ENCODE measurements at regions not wholly inside any gene's neighbourhood (a gene's known extent, or its start where the extent isn't known, plus 50 kb on each side); places are given as distances from the start of the nearest gene placed in this dataset.

DNA sequence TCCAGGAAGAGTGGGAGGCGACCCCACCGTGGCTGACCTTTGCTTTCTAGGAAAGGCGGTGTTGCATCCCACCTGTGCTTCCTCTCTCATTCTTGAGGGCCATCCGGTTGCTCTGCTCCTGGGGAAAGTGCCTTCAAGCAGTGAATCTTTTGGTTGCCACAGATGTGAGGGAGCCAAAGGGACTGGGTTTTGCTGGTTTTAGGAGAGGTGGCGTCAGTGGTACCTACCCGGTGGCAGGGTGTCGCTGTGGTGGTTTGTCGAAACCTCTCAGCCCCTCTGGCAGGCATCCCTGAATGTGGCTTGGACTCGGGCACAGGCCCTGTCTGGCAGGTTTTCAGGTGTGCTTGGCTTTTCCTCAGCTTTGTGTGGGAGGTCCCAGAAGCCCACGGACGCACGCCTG is 611.5 kb downstream of the KCNJ18 start:
- no peak for TF ChIP-seq RAD21 (IDR thresholded peaks at IDR 0.05; ENCODE audit: low read depth)
- no peak for TF ChIP-seq ZBTB7A (IDR thresholded peaks at IDR 0.05; ENCODE audit: low read depth)
- TF ChIP-seq NFIC (IDR thresholded peaks at IDR 0.05): no peak
- no peak for TF ChIP-seq CEBPB (IDR thresholded peaks at IDR 0.05)
- no peak for TF ChIP-seq TAF1 (IDR thresholded peaks at IDR 0.05; ENCODE audit: low read depth)
- TF ChIP-seq, protein P1, sequence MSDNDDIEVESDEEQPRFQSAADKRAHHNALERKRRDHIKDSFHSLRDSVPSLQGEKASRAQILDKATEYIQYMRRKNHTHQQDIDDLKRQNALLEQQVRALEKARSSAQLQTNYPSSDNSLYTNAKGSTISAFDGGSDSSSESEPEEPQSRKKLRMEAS (IDR thresholded peaks at IDR 0.05): no peak
- no peak for TF ChIP-seq EGR1 (IDR thresholded peaks at IDR 0.05)
- TF ChIP-seq YY1 (IDR thresholded peaks at IDR 0.05; ENCODE audit: low read depth): no peak
- no peak for TF ChIP-seq EP300 (IDR thresholded peaks at IDR 0.05; ENCODE audit: borderline replicate concordance)
- TF ChIP-seq, protein P2, sequence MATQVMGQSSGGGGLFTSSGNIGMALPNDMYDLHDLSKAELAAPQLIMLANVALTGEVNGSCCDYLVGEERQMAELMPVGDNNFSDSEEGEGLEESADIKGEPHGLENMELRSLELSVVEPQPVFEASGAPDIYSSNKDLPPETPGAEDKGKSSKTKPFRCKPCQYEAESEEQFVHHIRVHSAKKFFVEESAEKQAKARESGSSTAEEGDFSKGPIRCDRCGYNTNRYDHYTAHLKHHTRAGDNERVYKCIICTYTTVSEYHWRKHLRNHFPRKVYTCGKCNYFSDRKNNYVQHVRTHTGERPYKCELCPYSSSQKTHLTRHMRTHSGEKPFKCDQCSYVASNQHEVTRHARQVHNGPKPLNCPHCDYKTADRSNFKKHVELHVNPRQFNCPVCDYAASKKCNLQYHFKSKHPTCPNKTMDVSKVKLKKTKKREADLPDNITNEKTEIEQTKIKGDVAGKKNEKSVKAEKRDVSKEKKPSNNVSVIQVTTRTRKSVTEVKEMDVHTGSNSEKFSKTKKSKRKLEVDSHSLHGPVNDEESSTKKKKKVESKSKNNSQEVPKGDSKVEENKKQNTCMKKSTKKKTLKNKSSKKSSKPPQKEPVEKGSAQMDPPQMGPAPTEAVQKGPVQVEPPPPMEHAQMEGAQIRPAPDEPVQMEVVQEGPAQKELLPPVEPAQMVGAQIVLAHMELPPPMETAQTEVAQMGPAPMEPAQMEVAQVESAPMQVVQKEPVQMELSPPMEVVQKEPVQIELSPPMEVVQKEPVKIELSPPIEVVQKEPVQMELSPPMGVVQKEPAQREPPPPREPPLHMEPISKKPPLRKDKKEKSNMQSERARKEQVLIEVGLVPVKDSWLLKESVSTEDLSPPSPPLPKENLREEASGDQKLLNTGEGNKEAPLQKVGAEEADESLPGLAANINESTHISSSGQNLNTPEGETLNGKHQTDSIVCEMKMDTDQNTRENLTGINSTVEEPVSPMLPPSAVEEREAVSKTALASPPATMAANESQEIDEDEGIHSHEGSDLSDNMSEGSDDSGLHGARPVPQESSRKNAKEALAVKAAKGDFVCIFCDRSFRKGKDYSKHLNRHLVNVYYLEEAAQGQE (IDR thresholded peaks at IDR 0.05; ENCODE audit: low read depth): no peak
- TF ChIP-seq CREB1 (IDR thresholded peaks at IDR 0.05; ENCODE audit: low read depth): no peak
- no peak for TF ChIP-seq FOXM1 (IDR thresholded peaks at IDR 0.05; ENCODE audit: borderline replicate concordance, low read depth)
- TF ChIP-seq TEAD4 (IDR thresholded peaks at IDR 0.05): no peak
- no peak for TF ChIP-seq USF1 (IDR thresholded peaks at IDR 0.05)
- TF ChIP-seq TCF12 (IDR thresholded peaks at IDR 0.05; ENCODE audit: low read depth): no peak

DNA sequence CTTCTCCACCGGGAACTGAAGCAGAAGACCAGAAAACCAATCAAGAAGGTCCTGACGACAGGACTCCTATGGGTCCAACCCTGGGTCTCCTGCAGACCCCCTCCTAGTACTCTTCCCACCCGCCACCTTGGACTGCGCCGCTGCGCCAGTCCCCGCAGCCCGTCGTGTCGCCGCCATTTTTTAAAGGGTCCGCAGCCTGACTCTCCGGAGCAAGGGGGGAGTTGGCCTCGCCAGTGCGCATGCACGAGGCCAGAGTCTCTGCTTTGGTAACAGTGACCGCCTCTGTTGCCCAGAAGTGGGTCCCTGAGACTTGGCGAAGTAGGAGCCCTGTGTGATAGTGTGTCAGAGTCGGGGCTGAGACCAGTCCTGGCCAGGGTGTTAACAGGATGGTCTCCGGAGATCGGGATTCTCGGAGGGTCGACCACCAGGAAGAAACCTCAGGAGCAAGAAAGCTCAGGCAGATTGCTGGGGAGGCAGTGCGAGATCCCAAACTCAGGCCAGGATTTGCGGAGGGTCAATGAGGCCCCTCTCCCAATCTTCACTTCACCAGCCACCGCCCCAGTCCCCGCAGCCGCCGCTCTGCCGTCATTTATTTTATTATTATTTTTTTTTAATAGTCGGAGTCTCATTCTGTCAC is 612.5 kb downstream of the KCNJ18 start:
- TF ChIP-seq EGR1 (IDR thresholded peaks at IDR 0.05): no peak
- no peak for TF ChIP-seq FOXM1 (IDR thresholded peaks at IDR 0.05; ENCODE audit: borderline replicate concordance, low read depth)
- TF ChIP-seq NFIC (IDR thresholded peaks at IDR 0.05): no peak
- TF ChIP-seq TAF1 (IDR thresholded peaks at IDR 0.05; ENCODE audit: low read depth): no peak
- TF ChIP-seq CREB1 (IDR thresholded peaks at IDR 0.05; ENCODE audit: low read depth): no peak
- TF ChIP-seq, protein P1 (IDR thresholded peaks at IDR 0.05): no peak
- TF ChIP-seq, protein P2 (IDR thresholded peaks at IDR 0.05; ENCODE audit: low read depth): no peak
- no peak for TF ChIP-seq EP300 (IDR thresholded peaks at IDR 0.05; ENCODE audit: borderline replicate concordance)
- no peak for TF ChIP-seq TCF12 (IDR thresholded peaks at IDR 0.05; ENCODE audit: low read depth)
- no peak for TF ChIP-seq YY1 (IDR thresholded peaks at IDR 0.05; ENCODE audit: low read depth)
- no peak for TF ChIP-seq TEAD4 (IDR thresholded peaks at IDR 0.05)
- TF ChIP-seq RAD21 (IDR thresholded peaks at IDR 0.05; ENCODE audit: low read depth): no peak
- TF ChIP-seq CEBPB (IDR thresholded peaks at IDR 0.05): no peak

DNA sequence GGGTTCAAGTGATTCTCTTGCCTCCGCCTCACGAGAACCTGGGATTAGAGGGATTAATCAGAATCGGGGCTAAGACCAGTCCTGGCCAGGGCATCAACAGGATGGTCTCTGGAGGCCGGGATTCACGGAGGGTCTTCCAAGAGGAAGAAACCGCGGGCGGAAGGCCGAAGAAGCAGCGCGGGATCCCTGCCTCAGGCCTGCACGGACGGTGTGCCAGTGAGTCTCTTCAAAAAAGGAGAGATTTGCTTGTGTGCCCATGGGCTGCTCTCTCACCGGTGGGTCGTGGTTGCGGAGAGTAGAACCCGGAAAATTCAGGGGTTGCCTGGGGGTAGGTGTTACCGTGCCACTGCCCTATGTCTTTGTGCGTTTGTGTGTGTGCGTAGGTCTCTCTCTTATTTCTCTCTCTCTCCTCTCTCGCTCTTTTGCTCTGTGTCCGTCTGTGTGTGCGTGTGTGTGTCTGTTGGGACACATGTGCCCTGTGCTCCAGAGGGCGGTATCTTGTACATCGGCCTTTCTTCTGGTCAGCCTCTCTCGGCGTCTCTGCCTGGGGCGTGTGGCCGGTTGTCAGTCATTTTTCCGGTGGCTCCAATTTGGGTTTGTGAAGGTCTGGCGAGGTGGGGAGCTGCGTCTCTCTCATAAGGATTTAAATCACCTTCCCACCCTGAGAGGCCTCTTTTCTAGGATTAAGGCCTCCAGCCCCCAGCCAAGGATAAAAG is 613.2 kb downstream of the KCNJ18 start:
- TF ChIP-seq YY1 (IDR thresholded peaks at IDR 0.05; ENCODE audit: low read depth): no peak
- TF ChIP-seq EGR1 (IDR thresholded peaks at IDR 0.05): no peak
- no peak for TF ChIP-seq NFIC (IDR thresholded peaks at IDR 0.05)
- no peak for TF ChIP-seq TAF1 (IDR thresholded peaks at IDR 0.05; ENCODE audit: low read depth)
- no peak for TF ChIP-seq RAD21 (IDR thresholded peaks at IDR 0.05; ENCODE audit: low read depth)
- no peak for TF ChIP-seq CREB1 (IDR thresholded peaks at IDR 0.05; ENCODE audit: low read depth)
- no peak for TF ChIP-seq ZBTB7A (IDR thresholded peaks at IDR 0.05; ENCODE audit: low read depth)
- TF ChIP-seq, protein P1 (IDR thresholded peaks at IDR 0.05): no peak
- TF ChIP-seq CEBPB (IDR thresholded peaks at IDR 0.05): no peak

- TF ChIP-seq TEAD4 (IDR thresholded peaks at IDR 0.05): no peak
- TF ChIP-seq, protein P1 (IDR thresholded peaks at IDR 0.05): no peak
- TF ChIP-seq NFIC (IDR thresholded peaks at IDR 0.05): no peak
- TF ChIP-seq RAD21 (IDR thresholded peaks at IDR 0.05; ENCODE audit: low read depth): no peak
- no peak for TF ChIP-seq CREB1 (IDR thresholded peaks at IDR 0.05; ENCODE audit: low read depth)
- no peak for TF ChIP-seq TAF1 (IDR thresholded peaks at IDR 0.05; ENCODE audit: low read depth)
- no peak for TF ChIP-seq FOXM1 (IDR thresholded peaks at IDR 0.05; ENCODE audit: borderline replicate concordance, low read depth)
Observed at GRCh38 chr17:22310717-22311686, 618.7 kb downstream of the KCNJ18 start.

All from Ishikawa (cell line).